DOHH2 (cell line): ENCODE measurements at regions not wholly inside any gene's neighbourhood (a gene's known extent, or its start where the extent isn't known, plus 50 kb on each side); places are given as distances from the start of the nearest gene placed in this dataset.

ENCODE experiments used
- EZH2phosphoT487 ChIP-seq: fragments of 200-600 bp; sonication (generic); IDR thresholded peaks from 2 replicates; pipeline ENCODE4 v1.6.1; 2017; ENCODE audit warnings: borderline replicate concordance, mild to moderate bottlenecking, antibody characterized with exemption, low read length, moderate library complexity, mixed read lengths
- TF ChIP-seq, protein P1 (sequence below): fragments of 200-600 bp; sonication (generic); IDR thresholded peaks from one replicate; pipeline ENCODE4 v1.5.1; 2014; ENCODE audit warnings: antibody characterized with exemption, mild to moderate bottlenecking, low read depth, low read length; ENCODE audit not compliant: poor library complexity, severe bottlenecking

DNA sequence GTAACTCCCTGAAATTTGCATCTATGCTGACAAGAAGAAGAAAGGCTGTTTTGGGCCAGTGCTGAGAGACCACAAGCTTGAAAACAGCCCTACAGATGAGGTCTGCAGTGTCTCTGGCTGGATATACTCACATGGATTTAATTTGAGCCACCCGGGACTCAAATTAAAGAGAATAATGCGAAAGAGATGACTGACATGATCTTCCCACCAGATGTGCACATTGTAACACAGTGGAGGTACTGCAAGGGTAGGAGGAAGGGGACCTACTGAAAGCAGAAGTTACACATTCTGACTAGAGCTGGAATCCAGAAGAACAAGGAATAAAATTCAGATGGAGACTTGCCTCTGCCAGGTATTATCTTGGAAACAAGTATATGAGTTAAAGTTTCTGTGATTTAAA, 728.3 kb upstream of the SGO1 start:
- TF ChIP-seq, protein P1, sequence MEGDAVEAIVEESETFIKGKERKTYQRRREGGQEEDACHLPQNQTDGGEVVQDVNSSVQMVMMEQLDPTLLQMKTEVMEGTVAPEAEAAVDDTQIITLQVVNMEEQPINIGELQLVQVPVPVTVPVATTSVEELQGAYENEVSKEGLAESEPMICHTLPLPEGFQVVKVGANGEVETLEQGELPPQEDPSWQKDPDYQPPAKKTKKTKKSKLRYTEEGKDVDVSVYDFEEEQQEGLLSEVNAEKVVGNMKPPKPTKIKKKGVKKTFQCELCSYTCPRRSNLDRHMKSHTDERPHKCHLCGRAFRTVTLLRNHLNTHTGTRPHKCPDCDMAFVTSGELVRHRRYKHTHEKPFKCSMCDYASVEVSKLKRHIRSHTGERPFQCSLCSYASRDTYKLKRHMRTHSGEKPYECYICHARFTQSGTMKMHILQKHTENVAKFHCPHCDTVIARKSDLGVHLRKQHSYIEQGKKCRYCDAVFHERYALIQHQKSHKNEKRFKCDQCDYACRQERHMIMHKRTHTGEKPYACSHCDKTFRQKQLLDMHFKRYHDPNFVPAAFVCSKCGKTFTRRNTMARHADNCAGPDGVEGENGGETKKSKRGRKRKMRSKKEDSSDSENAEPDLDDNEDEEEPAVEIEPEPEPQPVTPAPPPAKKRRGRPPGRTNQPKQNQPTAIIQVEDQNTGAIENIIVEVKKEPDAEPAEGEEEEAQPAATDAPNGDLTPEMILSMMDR, result no peak
- TF ChIP-seq EZH2phosphoT487, result no peak
